ENCODE measurements at regions not wholly inside any gene's neighbourhood (a gene's known extent, or its start where the extent isn't known, plus 50 kb on each side); places are given as distances from the start of the nearest gene placed in this dataset.

DNA sequence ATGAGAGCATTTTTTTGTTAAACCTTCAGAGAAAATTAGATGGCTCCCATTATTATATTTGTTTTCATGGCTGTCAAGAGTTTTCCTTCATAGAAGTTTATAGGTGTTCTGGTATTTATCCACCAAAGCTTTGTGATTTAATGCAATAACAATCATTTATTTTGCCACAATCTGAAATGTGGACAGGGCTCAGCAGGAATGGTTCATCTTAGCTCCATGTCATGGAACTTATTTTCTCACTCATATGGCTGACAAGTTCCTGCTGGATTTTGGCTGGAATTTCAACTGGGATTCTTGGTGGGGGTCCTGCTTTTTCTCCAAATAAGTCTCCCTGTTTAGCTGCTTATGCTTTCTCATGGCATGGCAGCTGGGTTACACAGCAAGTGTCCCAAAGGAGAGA lies 876.7 kb downstream of the QKI start:
- no peak for TF ChIP-seq POLR2AphosphoS5 (IDR thresholded peaks at IDR 0.05)
- TF ChIP-seq, protein P1, sequence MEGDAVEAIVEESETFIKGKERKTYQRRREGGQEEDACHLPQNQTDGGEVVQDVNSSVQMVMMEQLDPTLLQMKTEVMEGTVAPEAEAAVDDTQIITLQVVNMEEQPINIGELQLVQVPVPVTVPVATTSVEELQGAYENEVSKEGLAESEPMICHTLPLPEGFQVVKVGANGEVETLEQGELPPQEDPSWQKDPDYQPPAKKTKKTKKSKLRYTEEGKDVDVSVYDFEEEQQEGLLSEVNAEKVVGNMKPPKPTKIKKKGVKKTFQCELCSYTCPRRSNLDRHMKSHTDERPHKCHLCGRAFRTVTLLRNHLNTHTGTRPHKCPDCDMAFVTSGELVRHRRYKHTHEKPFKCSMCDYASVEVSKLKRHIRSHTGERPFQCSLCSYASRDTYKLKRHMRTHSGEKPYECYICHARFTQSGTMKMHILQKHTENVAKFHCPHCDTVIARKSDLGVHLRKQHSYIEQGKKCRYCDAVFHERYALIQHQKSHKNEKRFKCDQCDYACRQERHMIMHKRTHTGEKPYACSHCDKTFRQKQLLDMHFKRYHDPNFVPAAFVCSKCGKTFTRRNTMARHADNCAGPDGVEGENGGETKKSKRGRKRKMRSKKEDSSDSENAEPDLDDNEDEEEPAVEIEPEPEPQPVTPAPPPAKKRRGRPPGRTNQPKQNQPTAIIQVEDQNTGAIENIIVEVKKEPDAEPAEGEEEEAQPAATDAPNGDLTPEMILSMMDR (IDR thresholded peaks at IDR 0.05) = no peak
- TF ChIP-seq POLR2A (IDR thresholded peaks at IDR 0.05) = no peak
- TF ChIP-seq EP300 (IDR thresholded peaks at IDR 0.05) = no peak
